Fibroblast of lung (primary cell): ENCODE measurements at regions not wholly inside any gene's neighbourhood (a gene's known extent, or its start where the extent isn't known, plus 50 kb on each side); places are given as distances from the start of the nearest gene placed in this dataset.

Experiments used
- CTCF ChIP-seq, 2 donors: IDR thresholded peaks in 1 of 2; conservative IDR thresholded peaks in 1 of 2; 1 replicate in 1 of 2; 2 replicates in 1 of 2; pipeline ENCODE4 v1.5.1; 2011 to 2012; ENCODE audit warnings: low read length in 2 of 2, control low read depth in 1 of 2, inconsistent platforms in 1 of 2, low read depth in 1 of 2, mild to moderate bottlenecking in 1 of 2
- EZH2 ChIP-seq: IDR thresholded peaks from 2 replicates; pipeline ENCODE4 v1.5.1; 2012; ENCODE audit warnings: low read length, control low read depth, mild to moderate bottlenecking; ENCODE audit errors: missing control alignments

GRCh38 chr14:87084908-87085307 is 908.1 kb downstream of the GALC start:
- TF ChIP-seq EZH2 = no peak
- TF ChIP-seq CTCF (conservative IDR thresholded peaks at IDR 0.05 in 1 of 2, IDR thresholded peaks at IDR 0.05 in 1 of 2; ENCODE audit: low read depth in 1 of 2, low read length in 2 of 2) = no peak
